22Rv1 (cell line): ENCODE measurements at regions not wholly inside any gene's neighbourhood (a gene's known extent, or its start where the extent isn't known, plus 50 kb on each side); places are given as distances from the start of the nearest gene placed in this dataset.

ENCODE experiments used
- ZFX ChIP-seq: fragments of 450-650 bp; IDR thresholded peaks from 2 replicates; pipeline ENCODE4 v1.6.1; 2017; ENCODE audit warnings: antibody characterized with exemption, borderline replicate concordance
- TF ChIP-seq, protein P1 (sequence below): fragments of 450-650 bp; IDR thresholded peaks from 2 replicates; pipeline ENCODE4 v1.5.1; 2017; ENCODE audit warnings: mild to moderate bottlenecking

- TF ChIP-seq, protein P1, sequence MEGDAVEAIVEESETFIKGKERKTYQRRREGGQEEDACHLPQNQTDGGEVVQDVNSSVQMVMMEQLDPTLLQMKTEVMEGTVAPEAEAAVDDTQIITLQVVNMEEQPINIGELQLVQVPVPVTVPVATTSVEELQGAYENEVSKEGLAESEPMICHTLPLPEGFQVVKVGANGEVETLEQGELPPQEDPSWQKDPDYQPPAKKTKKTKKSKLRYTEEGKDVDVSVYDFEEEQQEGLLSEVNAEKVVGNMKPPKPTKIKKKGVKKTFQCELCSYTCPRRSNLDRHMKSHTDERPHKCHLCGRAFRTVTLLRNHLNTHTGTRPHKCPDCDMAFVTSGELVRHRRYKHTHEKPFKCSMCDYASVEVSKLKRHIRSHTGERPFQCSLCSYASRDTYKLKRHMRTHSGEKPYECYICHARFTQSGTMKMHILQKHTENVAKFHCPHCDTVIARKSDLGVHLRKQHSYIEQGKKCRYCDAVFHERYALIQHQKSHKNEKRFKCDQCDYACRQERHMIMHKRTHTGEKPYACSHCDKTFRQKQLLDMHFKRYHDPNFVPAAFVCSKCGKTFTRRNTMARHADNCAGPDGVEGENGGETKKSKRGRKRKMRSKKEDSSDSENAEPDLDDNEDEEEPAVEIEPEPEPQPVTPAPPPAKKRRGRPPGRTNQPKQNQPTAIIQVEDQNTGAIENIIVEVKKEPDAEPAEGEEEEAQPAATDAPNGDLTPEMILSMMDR: peak; percentile 12; the same call in 1 of the 2 replicates
- TF ChIP-seq ZFX: no peak
These were observed 190.6 kb downstream of the MZT1 start for GRCh38 chr13:72536714-72537394.
